K562 (cell line): ENCODE measurements at regions not wholly inside any gene's neighbourhood (a gene's known extent, or its start where the extent isn't known, plus 50 kb on each side); places are given as distances from the start of the nearest gene placed in this dataset.

Experiments used
- ADNP ChIP-seq: fragments of 200-800 bp; sonication (Bioruptor generic); IDR thresholded peaks from 2 replicates; pipeline ENCODE4 v1.6.1; 2016; ENCODE audit warnings: missing genetic modification characterization, missing compliant biosample characterization
- ELF2 ChIP-seq: fragments of 250-450 bp; sonication (Bioruptor Pico); IDR thresholded peaks from 2 replicates; pipeline ENCODE4 v1.5.0; 2021; ENCODE audit warnings: mild to moderate bottlenecking
- FIP1L1 ChIP-seq: fragments of 200-400 bp; formaldehyde crosslinking; IDR thresholded peaks from 2 replicates; pipeline ENCODE4 v1.6.1; 2018; ENCODE audit warnings: mild to moderate bottlenecking, low read depth, low read length; ENCODE audit not compliant: poor library complexity, severe bottlenecking
- FOXA1 ChIP-seq: fragments of 450-650 bp; IDR thresholded peaks from 2 replicates; pipeline ENCODE4 v1.6.1; 2016; ENCODE audit warnings: mild to moderate bottlenecking, borderline replicate concordance
- HDAC2 ChIP-seq: fragments of 450-650 bp; IDR thresholded peaks from 2 replicates; pipeline ENCODE4 v1.6.1; 2016; ENCODE audit warnings: mild to moderate bottlenecking
- HNRNPH1 ChIP-seq: fragments of 200-400 bp; formaldehyde crosslinking; optimal IDR thresholded peaks from 2 replicates; pipeline ENCODE3; 2017; ENCODE audit warnings: low read depth, mild to moderate bottlenecking, low read length, moderate library complexity
- MAFK ChIP-seq: IDR thresholded peaks from 2 replicates; pipeline ENCODE4 v1.6.1; 2011; ENCODE audit warnings: low read length, improper control_type of control experiment
- ZNF184 ChIP-seq: sonication (generic); formaldehyde crosslinking; IDR thresholded peaks from 2 replicates; pipeline ENCODE4 v1.5.0; 2020; ENCODE audit warnings: missing genetic modification reagents
- ZNF232 ChIP-seq: sonication (generic); formaldehyde crosslinking; IDR thresholded peaks from 2 replicates; pipeline ENCODE4 v1.8.0; 2022; ENCODE audit warnings: mild to moderate bottlenecking, missing genetic modification reagents
- ZNF274 ChIP-seq: IDR thresholded peaks from 2 replicates; pipeline ENCODE4 v1.6.1; 2011; ENCODE audit warnings: low read depth, mild to moderate bottlenecking, low read length, moderate library complexity, borderline replicate concordance
- TF ChIP-seq, protein P1 (sequence below): sonication (generic); formaldehyde crosslinking; IDR thresholded peaks from 2 replicates; pipeline ENCODE4 v1.8.0; 2022; ENCODE audit warnings: missing genetic modification reagents, mild to moderate bottlenecking, borderline replicate concordance
- TF ChIP-seq, protein P2 (sequence below): sonication (generic); formaldehyde crosslinking; IDR thresholded peaks from 2 replicates; pipeline ENCODE4 v1.8.0; 2022; ENCODE audit warnings: mild to moderate bottlenecking, missing genetic modification reagents
- TF ChIP-seq, protein P3 (sequence below): sonication (generic); formaldehyde crosslinking; IDR thresholded peaks from 2 replicates; pipeline ENCODE4 v1.8.0; 2023; ENCODE audit warnings: mild to moderate bottlenecking, missing genetic modification reagents
- TF ChIP-seq, protein P4 (sequence below), 3 experiments: IDR thresholded peaks in 2 of 3; conservative IDR thresholded peaks in 1 of 3; 2 replicates each; pipeline ENCODE4 v1.5.1; 2011 to 2012; ENCODE audit warnings: low read length in 3 of 3, mild to moderate bottlenecking in 3 of 3, control low read depth in 2 of 3, improper control_type of control experiment in 1 of 3, inconsistent platforms in 1 of 3, low read depth in 1 of 3, mixed read lengths in 1 of 3, moderate library complexity in 1 of 3; ENCODE audit not compliant: insufficient read depth in 2 of 3

DNA sequence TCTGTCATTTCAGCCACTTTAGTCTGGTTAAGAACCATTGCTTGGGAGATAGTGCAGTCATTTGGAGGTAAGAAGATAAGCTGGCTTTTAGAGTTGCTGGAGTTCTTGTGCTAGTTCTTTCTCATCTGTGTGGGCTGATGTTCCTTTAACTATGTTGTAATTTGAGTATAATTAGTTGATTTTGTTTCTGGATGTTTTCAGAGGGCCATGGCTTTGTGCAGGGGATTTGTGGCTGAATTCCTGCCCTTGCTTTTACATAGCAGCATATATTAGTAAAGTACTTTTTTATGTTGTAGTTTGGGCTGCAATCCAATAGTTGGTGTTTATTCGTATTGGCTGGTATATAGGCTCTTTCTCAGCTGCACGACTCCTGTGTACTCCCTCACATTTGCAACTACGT is 339.6 kb downstream of the ANKRD50 start:
- TF ChIP-seq FOXA1 (no peak), ADNP (no peak), ZNF274 (no peak), ELF2 (CRISPR knock-in tag) (no peak), ZNF232 (CRISPR knock-in tag) (no peak), FIP1L1 (no peak), HDAC2 (no peak), MAFK (no peak), ZNF184 (no peak), HNRNPH1 (no peak)
- TF ChIP-seq, protein P1, sequence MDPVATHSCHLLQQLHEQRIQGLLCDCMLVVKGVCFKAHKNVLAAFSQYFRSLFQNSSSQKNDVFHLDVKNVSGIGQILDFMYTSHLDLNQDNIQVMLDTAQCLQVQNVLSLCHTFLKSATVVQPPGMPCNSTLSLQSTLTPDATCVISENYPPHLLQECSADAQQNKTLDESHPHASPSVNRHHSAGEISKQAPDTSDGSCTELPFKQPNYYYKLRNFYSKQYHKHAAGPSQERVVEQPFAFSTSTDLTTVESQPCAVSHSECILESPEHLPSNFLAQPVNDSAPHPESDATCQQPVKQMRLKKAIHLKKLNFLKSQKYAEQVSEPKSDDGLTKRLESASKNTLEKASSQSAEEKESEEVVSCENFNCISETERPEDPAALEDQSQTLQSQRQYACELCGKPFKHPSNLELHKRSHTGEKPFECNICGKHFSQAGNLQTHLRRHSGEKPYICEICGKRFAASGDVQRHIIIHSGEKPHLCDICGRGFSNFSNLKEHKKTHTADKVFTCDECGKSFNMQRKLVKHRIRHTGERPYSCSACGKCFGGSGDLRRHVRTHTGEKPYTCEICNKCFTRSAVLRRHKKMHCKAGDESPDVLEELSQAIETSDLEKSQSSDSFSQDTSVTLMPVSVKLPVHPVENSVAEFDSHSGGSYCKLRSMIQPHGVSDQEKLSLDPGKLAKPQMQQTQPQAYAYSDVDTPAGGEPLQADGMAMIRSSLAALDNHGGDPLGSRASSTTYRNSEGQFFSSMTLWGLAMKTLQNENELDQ (CRISPR knock-in tag), result no peak
- TF ChIP-seq, protein P2, sequence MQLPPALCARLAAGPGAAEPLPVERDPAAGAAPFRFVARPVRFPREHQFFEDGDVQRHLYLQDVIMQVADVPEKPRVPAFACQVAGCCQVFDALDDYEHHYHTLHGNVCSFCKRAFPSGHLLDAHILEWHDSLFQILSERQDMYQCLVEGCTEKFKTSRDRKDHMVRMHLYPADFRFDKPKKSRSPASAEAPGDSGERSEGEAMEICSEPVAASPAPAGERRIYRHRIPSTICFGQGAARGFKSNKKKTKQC, result no peak
- TF ChIP-seq, protein P3, sequence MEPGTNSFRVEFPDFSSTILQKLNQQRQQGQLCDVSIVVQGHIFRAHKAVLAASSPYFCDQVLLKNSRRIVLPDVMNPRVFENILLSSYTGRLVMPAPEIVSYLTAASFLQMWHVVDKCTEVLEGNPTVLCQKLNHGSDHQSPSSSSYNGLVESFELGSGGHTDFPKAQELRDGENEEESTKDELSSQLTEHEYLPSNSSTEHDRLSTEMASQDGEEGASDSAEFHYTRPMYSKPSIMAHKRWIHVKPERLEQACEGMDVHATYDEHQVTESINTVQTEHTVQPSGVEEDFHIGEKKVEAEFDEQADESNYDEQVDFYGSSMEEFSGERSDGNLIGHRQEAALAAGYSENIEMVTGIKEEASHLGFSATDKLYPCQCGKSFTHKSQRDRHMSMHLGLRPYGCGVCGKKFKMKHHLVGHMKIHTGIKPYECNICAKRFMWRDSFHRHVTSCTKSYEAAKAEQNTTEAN (CRISPR knock-in tag), result no peak
- TF ChIP-seq, protein P4, sequence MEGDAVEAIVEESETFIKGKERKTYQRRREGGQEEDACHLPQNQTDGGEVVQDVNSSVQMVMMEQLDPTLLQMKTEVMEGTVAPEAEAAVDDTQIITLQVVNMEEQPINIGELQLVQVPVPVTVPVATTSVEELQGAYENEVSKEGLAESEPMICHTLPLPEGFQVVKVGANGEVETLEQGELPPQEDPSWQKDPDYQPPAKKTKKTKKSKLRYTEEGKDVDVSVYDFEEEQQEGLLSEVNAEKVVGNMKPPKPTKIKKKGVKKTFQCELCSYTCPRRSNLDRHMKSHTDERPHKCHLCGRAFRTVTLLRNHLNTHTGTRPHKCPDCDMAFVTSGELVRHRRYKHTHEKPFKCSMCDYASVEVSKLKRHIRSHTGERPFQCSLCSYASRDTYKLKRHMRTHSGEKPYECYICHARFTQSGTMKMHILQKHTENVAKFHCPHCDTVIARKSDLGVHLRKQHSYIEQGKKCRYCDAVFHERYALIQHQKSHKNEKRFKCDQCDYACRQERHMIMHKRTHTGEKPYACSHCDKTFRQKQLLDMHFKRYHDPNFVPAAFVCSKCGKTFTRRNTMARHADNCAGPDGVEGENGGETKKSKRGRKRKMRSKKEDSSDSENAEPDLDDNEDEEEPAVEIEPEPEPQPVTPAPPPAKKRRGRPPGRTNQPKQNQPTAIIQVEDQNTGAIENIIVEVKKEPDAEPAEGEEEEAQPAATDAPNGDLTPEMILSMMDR (IDR thresholded peaks at IDR 0.05 in 2 of 3, conservative IDR thresholded peaks at IDR 0.05 in 1 of 3; ENCODE audit: insufficient read depth in 2 of 3, low read depth in 1 of 3, low read length in 3 of 3), result no peak
